ENCODE measurements at regions not wholly inside any gene's neighbourhood (a gene's known extent, or its start where the extent isn't known, plus 50 kb on each side); places are given as distances from the start of the nearest gene placed in this dataset.
"Not testable (repeated sequence)": the region's sequence is repeated elsewhere in the genome, so short reads cannot be mapped to it uniquely, and the experiment has no call there.

- H3K4me3 ChIP-seq (ENCODE audit: low read length), result no peak overlapping the region
- no peak for TF ChIP-seq CTCF (IDR thresholded peaks at IDR 0.05; ENCODE audit: insufficient read depth, low read depth, low read length, missing control alignments)
- no peak for DNase-seq (ENCODE audit: low read depth)
Measured at GRCh38 chr5:25515525-25515924, 870.7 kb upstream of the CDH10 start.

- not testable (repeated sequence) for DNase-seq (ENCODE audit: low read depth); H3K4me3 ChIP-seq (ENCODE audit: low read length)
Measured at GRCh38 chr5:25510692-25511091, 865.9 kb upstream of the CDH10 start.

GRCh38 chr5:25508011-25508410 is 863.2 kb upstream of the CDH10 start:
- not testable (repeated sequence) for H3K4me3 ChIP-seq (ENCODE audit: low read length); DNase-seq (ENCODE audit: low read depth)

GRCh38 chr5:25500635-25501034 is 855.9 kb upstream of the CDH10 start:
- no peak overlapping the region for H3K4me3 ChIP-seq (ENCODE audit: low read length)
- no peak for DNase-seq (ENCODE audit: low read depth)
- TF ChIP-seq CTCF (IDR thresholded peaks at IDR 0.05; ENCODE audit: insufficient read depth, low read depth, low read length, missing control alignments), result no peak

- no peak for TF ChIP-seq CTCF (IDR thresholded peaks at IDR 0.05; ENCODE audit: insufficient read depth, low read depth, low read length, missing control alignments)
- H3K4me3 ChIP-seq (ENCODE audit: low read length), result no peak overlapping the region
- DNase-seq (ENCODE audit: low read depth), result peak; percentile 67
Measured at GRCh38 chr5:25489834-25490538, 845.2 kb upstream of the CDH10 start.

GRCh38 chr5:25488119-25488518 is 843.3 kb upstream of the CDH10 start:
- no peak for DNase-seq (ENCODE audit: low read depth)
- no peak overlapping the region for H3K4me3 ChIP-seq (ENCODE audit: low read length)
- TF ChIP-seq CTCF (IDR thresholded peaks at IDR 0.05; ENCODE audit: insufficient read depth, low read depth, low read length, missing control alignments), result no peak

GRCh38 chr5:25484391-25484790 is 839.6 kb upstream of the CDH10 start:
- no peak overlapping the region for H3K4me3 ChIP-seq (ENCODE audit: low read length)
- no peak for DNase-seq (ENCODE audit: low read depth)
- no peak for TF ChIP-seq CTCF (IDR thresholded peaks at IDR 0.05; ENCODE audit: insufficient read depth, low read depth, low read length, missing control alignments)

- DNase-seq (ENCODE audit: low read depth), result no peak
- no peak for TF ChIP-seq CTCF (IDR thresholded peaks at IDR 0.05; ENCODE audit: insufficient read depth, low read depth, low read length, missing control alignments)
- H3K4me3 ChIP-seq (ENCODE audit: low read length), result no peak overlapping the region
Measured at GRCh38 chr5:25481463-25481862, 836.7 kb upstream of the CDH10 start.
